T-helper 1 cell (primary cell): ENCODE measurements at regions not wholly inside any gene's neighbourhood (a gene's known extent, or its start where the extent isn't known, plus 50 kb on each side); places are given as distances from the start of the nearest gene placed in this dataset.

Experiments
- DNase-seq, 5 donors: peaks; one replicate each; pipeline ENCODE4 v3.0.0-alpha.2; 2012 to 2020

DNA sequence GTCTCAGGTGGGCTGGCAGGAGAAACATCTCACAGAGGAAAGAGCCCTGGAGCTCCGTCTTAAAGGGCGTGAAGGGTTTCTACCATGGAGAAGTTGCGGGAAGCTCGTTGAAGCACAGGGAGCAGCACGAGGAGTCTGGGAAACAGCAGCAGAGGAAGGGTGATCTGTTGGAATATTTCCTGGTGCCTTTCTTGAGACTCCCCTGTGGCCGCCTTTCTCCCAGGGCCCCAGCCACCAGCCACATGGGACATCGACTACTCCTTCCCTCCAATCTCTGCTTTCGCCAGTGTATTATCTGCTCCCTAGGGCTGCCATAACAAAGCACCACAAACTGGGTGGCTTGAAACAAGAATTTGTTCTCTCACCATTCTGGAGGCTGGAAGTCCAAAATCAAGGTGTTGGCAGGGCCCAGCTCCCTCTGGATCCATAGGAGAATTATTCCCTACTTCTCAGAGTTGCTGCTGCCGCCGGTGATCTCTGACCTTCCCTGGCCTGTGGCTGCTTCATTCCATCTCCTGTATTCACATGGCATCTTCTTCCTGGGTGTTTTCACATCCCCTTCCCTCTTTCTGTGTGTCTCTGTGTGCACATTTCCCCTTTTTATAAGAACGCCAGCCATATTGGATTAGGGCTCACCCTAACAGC is 152.8 kb upstream of the GSC start:
- no peak for DNase-seq

- DNase-seq, result no peak
These were observed 152.1 kb upstream of the GSC start for GRCh38 chr14:94921882-94922585.

DNA sequence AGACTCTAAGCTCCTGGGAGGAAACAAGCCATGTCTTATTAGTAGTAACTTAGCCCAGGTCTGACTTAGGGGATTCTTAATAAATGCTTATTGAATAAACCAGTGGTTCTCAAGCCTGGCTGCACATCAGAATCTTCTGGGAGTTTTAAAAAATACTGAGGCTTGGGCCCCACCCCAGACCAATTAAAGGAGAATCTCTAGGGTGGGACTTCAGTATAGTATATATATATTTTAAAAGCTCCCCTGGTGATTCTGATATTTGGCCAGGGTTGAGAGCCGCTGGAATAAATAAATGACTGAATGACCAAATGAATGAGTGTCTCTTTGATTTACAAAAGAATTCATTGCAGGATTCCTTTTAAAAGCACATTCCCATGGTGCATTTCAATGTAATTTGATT is 151.5 kb upstream of the GSC start:
- no peak for DNase-seq

GRCh38 chr14:94919896-94920295 is 150.0 kb upstream of the GSC start:
- DNase-seq, result no peak

GRCh38 chr14:94918896-94919295 is 149.0 kb upstream of the GSC start:
- no peak for DNase-seq

DNA sequence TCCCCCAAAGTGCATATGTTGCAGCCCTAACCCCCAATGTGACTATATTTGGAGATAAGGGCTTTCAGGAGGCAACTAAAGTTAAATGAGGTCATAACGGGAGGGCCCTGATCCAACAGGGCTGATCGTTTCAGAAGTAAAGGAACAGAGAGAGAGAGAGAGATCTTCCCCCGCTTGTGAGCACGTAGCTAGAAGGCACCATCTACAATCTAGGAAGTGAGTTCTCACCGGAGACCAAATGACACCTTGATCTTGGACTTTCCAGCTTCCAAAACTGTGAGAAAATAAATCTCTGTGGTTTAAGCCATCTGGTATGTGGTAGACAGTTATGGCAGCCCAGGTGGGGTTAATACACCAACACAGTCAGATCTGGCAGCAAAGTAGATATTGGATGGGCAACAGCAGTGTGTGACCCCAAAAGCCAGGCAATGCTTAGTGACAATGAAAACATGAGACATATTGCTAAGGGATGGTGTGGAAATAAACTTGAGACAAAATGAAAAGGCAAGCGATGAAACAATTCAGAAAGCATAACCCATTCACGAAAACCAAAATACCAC is 147.2 kb upstream of the GSC start:
- DNase-seq, result no peak

GRCh38 chr14:94914191-94914590 is 144.3 kb upstream of the GSC start:
- DNase-seq, result no peak

GRCh38 chr14:94907626-94908261 is 137.8 kb upstream of the GSC start:
- DNase-seq, result no peak

GRCh38 chr14:94906991-94907587 is 137.2 kb upstream of the GSC start:
- no peak for DNase-seq

- DNase-seq, result no peak
These were observed 136.7 kb upstream of the GSC start for GRCh38 chr14:94906577-94906976.

DNA sequence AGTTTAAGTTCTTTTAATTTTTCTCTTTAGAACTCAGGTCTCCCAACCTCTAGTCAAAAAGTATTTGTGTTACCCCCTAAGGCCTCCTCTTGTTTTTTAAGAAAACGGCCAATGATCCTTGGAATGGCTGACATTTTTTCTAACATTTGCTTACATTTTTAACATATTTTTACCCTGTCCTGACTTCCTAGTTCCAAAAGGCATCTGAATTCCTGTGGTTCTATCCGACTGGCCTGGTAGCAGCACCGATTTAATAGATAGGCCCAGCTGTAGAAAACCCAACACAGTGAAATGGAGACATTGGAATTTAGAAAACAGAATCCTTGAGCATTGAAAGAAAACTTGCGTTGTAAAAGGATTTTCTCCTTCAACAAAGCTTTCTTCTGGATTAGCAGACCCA is 134.7 kb upstream of the GSC start:
- DNase-seq, result no peak

- no peak for DNase-seq
These were observed 134.0 kb upstream of the GSC start for GRCh38 chr14:94903883-94904282.

DNA sequence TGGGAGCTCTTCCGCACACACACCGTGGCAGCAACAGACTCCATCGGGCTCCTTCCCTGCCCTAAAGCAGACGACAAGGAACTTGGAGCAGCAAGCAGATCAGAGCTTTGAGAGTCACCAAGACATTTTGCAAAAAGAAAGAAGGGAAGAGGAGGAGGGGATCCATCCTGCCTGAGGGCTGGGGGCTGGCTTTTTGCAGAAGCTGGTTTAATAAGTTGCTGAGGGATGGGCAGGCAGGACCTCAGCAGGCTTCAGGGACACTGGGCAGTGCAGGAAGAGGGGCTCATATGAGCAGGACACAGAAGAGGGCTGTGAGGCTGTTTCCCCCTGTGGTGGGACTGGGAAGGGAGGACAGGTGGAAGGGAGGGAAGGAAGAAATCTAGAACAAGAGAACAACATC is 133.4 kb upstream of the GSC start:
- no peak for DNase-seq

DNA sequence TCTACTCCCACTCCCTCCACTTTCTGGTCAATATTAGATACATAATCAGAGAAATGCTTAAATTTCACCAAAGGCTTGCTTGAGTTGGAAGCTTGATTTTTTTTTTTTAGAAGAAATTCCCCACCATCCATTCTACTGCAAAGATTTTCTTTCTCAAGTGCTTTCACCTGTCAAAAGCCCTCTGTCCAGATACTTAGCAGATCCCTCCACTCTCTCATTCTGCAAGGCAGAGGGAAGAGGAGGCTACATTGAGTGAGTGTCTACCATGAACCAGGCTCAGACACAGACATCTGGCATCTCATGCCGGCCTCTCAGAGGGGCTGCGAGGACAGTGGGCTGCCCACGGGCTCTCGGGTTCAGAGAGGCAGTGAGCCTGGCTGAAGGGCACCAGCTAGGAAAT is 127.6 kb upstream of the GSC start:
- no peak for DNase-seq

- DNase-seq, result no peak
These were observed 127.2 kb upstream of the GSC start for GRCh38 chr14:94897082-94897481.

DNA sequence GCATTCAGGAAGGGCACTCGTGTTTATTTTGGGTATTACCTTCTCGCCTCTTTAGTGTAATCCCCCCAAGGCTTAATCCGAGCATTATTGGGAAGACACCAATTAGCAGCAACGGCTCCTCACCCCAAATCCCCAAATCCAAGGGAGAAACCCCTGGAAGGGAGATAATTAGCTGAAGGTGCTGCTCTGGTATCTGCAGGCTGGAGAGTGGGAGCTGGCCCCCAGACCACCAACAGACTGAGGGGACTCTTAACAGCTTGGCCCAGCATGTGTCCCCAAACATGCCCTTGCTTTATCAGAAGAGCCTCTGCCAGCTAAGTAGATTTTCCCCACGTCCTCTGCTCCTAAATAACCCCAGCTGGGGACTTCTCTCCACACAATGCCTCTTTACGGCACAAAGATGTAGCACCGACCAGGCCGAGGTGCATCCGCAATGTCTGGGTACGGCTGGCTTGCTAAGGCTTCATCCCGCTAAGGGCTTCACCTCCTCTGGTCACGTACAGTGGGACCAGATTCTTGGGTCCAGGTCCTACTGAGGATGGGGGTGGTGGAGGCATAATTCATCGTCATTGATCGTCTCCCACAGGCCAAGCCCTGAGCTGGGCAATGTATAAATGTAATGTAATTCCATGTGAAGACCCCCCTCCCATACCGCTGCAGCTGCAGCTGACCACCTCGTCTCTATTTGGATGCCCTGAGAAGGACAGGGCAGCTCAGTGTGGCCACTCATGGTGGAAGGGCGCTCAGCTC is 123.7 kb upstream of the GSC start:
- no peak for DNase-seq

- no peak for DNase-seq
These were observed 120.9 kb upstream of the GSC start for GRCh38 chr14:94890785-94891184.

DNA sequence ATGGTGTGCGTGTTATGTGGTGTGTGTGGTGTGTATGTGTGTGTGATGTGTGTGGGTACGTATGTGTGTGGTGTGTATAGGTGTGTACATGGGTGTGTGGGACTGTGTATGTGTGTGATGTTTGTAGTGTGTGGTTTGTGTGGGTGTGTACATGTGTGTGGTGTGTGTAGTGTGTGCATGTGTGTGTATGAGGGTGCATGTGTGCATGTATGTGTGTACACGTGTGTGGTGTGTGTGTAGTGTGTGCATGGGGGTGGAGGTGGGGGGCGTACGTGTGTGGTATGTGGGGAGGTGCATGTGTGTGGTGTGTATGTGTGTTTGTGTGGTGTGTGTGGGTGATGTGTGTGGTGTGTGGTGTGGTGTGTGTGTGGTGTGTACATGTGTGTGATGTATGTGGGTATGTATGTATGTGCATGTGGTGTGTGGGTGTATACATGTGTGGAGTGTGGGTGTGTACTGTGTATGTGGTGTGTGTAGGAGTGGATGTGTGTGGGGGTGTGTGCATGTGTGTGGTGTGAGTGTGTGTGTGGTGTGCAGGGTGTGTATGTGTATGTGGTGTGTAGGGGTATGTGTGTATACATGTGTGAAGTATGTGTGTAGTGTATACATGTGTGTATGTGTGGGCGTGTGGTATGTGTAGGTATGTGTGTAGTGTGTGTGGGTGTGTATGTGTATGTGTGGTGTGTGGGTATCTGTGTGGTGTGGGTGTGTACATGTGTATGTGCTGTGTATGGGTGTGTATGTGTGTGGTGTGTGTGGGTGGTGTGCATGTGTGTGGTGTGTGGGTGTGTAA is 119.8 kb upstream of the GSC start:
- no peak for DNase-seq

DNA sequence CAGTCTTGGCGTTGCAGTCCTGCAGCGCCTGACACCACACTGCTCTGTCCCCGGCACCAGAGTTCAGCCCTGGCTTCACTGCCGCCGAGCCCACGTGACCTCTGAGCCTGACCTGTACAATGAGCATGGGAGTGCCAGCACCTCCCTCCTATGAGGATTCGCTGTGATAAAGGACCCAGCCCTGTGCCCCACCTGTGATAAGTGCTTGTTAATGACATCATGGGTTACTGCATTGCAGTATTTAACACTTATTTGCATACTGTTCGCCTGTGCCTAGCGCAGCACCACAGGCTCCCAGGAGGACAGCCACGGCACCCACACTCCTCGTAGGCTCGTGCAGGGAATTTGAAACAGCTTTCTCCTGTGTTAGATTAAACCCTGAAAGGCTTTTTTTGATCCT is 118.2 kb upstream of the GSC start:
- DNase-seq, result no peak

- no peak for DNase-seq
These were observed 117.7 kb upstream of the GSC start for GRCh38 chr14:94887591-94887990.

GRCh38 chr14:94886931-94887330 is 117.0 kb upstream of the GSC start:
- no peak for DNase-seq
